ENCODE measurements at regions not wholly inside any gene's neighbourhood (a gene's known extent, or its start where the extent isn't known, plus 50 kb on each side); places are given as distances from the start of the nearest gene placed in this dataset.

- TF ChIP-seq CTCF (conservative IDR thresholded peaks at IDR 0.05 in 1 of 2, IDR thresholded peaks at IDR 0.05 in 1 of 2; ENCODE audit: extremely low read depth in 1 of 2, insufficient read depth in 1 of 2, low read depth in 1 of 2, low read length in 2 of 2), result no peak
- no peak for TF ChIP-seq EZH2 (IDR thresholded peaks at IDR 0.05; ENCODE audit: borderline replicate concordance, low read length)
Measured at GRCh38 chr9:116055536-116055935, 98.1 kb upstream of the PAPPA start.

Measured in mammary epithelial cell (primary cell).